ENCODE measurements at regions not wholly inside any gene's neighbourhood (a gene's known extent, or its start where the extent isn't known, plus 50 kb on each side); places are given as distances from the start of the nearest gene placed in this dataset.

DNA sequence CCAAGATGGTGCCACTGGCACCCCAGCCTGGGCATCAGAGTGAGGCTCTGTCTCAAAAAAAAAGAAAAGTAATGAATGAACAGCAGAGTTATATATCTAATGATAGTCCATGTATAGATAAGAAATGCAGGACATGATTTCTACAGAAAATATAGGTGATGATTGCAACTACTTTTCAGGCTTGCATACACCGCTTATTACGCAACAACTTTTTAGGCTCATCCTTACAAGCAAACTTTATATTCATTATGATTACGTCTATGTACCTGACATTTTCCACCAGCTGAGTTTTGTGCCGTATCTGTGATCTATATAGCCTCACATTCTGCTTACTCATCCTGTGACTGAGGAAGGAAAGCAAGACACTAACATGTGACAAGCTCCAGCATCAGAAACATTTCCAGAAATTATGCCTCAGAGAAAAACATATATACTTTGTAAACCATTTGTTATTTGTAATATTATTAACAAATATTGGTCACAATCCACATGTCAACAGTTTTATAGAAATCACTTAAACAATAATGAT, 906.3 kb downstream of the ZPLD1 start:
- DNase-seq (ENCODE audit: low read depth in 2 of 2): no peak

DNA sequence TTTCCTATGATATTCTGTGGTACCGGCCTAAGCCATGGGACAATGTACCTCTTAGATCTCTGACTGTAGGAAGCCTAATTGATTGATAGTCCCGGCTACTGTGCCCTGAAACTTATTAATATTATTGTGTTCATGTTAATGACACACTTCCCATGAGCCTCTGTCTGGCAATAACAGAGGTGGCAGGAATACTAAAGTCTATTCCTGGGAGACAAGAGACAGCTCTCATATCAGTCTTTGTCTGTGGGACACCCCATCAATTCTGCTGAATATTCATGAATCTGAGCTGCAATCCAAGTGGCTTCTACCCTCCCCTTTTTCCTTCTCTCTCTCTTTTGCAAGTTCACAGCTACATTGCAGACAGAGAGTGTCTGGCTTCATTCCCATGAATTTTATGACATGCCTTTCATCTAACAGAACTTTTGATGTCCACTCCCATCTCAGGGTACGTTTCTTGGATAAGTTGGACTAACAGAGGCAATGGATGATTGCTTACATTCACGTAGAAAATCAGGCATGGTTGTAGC, 907.5 kb downstream of the ZPLD1 start:
- no peak for DNase-seq (ENCODE audit: low read depth in 2 of 2)

DNA sequence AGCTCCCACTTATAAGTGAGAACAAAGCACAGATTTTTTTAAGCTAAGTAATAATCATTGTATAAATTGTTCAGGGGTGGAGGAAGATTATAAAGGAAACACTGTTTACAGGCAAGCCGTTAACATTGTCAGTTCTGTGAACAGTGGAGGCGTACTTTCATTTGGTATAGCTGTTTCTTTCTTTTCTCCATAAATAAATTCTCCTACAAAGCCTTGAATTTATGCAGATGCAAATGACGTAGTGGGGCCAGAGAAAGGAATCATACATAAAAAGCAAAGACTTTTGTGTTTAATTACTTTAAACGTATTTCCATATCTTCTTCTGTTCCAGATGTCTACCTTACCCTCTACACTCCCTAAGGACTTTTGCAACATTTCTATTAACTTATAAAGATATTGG, 914.9 kb downstream of the ZPLD1 start:
- no peak for DNase-seq (ENCODE audit: low read depth in 2 of 2)

DNA sequence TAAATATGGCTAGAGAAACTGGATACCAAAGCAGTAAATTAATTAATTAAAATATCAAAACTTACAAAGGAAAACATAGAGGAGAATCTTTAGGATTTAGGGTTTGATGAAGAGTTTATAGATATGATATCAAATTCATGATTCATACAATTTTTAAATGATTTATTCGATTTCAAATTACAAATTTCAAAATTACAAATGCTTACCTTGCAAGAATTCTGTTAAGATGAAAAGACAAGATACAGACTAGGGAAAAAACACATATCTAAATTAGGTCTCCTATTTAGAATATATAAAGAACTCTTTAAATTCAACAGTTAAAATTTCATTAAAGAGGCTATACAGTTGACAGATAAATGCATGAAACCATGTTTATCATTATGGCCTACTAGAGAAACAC, 930.7 kb downstream of the ZPLD1 start:
- DNase-seq (ENCODE audit: low read depth in 2 of 2): no peak

DNA sequence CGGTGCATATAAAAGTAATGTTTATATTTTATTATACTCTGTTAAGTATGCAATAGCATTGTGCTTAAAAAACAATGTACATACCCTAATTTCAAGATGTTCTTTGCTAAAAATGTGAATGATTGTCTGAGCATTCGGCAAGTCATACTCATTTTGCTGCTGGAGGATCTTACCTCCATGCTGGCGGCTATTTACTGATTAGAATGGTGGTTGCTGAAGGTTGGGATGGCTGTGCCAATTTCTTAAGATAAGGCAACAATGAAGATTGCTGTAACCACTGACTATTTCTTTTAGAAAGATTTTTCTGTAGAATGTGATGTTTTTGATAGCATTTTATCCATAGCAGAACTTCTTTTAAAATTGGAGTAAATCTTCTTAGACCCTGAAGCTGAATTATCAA, 932.7 kb downstream of the ZPLD1 start:
- no peak for DNase-seq (ENCODE audit: low read depth in 2 of 2)

DNA sequence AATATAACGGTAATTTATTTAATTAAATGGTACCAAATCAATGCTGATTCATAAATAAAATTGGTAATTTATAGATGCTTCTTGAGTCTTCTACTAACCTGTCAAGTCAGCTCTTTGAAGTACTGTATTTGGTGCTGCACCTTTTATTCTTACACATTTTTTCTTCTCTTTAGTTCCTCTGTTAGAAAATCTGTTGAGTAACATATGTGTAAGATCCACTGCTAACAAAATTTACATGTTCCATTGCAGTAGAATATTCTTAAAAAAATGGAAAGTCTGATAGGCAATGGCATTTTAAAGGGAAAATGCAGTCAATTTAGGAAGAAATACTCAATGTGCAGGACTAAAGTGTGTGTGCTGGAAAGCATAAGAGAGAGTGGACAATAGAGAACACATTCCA, 936.6 kb downstream of the ZPLD1 start:
- no peak for DNase-seq (ENCODE audit: low read depth in 2 of 2)

DNA sequence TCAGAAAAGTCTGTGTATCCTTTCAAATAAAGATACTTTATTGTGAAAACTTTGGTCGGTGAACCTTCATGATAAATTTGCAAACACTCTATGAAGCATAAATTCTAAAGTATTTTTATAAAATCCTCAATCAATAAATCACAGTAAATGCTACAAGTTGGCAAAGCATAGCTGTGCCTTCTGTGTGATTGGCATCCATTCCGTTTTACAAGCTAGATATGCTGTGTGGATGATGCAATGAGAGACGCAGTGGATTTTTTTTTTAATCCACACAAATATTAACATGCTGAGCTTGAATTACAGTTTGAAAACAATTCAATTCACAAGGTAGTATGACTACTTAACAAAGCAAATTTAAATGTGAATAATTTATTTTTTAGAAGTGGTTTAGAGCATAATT, 937.2 kb downstream of the ZPLD1 start:
- no peak for DNase-seq (ENCODE audit: low read depth in 2 of 2)

DNA sequence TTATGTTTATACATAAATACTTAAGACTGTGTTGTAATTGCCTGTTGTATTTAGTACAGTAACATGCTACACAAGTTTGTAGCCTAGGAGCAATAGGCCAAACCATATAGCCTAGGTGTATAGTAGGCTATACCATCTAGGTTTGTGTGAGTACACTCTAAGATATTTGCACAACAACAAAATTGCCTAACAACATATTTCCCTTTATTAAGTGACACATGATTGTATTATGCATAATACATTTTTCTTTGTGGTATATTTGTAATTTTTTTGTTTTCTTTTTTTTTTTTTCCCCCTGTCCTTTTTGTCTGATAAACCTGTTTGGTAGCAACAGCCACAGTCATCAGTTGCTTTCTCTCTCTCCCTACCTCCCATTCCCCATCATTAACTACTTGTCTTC, 945.6 kb downstream of the ZPLD1 start:
- DNase-seq (ENCODE audit: low read depth in 2 of 2): no peak

DNA sequence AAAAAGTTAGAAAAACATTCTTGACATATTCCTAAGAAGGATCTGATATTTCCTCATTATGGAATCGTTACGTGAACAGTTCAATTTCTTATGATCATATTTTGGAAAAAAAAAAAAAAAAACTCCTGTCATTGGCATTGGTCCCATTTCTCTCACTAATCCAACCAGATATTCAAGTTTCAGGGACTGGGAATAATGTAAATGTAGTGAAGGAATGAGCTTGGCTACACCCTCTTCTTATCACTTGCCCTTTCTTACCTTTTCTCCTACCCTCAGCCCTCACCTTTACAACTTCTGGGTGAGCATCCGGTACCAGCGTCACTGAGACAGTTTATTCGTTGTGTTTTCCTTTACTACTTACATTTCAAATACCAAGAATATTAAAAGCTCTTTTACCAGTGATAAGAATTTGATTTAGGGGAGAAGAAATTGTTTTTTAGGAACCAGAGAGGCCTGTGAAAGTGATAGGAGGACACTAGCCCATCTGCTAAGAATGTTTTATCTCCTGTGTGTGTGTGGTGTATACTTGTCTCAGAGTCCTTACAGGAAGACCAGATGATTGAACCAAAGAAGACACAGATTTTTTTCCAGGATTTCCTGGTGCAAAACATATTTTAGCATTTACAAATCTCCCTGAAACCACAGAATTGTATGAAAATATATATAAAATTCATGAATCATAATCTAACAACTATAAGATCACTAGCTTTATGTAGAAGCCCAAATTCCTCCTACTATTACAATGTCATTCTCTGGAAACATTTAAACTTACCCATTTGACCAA, 946.7 kb downstream of the ZPLD1 start:
- DNase-seq (ENCODE audit: low read depth in 2 of 2): no peak

DNA sequence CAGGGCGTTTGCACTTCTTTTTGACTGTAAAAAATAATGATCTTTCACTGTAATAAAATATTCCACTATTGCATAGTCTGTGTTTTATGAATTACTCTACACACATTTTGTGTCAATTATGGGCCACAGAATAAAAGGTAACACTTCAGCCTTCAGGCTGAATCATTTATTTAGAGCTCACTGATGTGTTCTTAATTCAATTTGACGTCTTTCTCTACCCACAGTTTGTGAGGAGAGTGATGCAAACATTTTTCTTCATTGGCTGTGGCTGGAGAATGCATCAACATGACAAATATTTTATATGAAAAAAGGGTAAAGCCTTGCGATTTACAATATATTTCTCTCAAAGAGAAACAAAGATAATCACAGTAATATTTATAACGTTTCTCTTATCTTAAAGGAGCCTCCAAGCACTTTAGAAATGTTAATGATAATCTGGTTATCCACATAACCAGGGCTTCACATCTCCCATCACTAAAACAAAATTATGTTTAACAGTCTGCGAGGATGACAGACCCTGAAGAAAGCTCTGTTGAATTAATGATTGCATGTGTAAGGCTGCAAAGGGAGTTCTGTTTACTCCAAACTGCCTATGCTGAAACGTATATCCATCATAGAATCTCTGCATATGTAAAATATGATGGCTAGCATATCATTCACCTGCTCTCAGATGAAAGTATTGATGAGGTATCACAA, 951.3 kb downstream of the ZPLD1 start:
- DNase-seq (ENCODE audit: low read depth in 2 of 2): no peak

DNA sequence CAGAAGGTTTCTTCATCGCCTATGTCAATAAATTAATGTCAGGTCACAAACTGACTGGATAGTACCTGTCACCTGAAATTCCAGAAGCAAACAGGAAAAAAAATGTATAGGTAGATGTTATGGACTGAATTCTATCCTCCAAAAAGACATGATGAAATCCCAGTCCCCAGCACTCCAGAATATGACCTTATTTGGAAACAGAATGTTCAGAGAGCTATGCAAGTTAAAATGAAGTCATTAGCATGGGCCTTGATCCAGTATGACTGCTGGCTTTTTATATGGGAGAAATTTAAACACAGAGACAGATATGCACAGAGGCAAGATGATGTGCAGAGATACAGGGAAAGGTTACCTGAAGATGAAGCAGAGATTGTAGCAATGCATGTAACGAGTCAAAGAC, 953.4 kb downstream of the ZPLD1 start:
- no peak for DNase-seq (ENCODE audit: low read depth in 2 of 2)

DNA sequence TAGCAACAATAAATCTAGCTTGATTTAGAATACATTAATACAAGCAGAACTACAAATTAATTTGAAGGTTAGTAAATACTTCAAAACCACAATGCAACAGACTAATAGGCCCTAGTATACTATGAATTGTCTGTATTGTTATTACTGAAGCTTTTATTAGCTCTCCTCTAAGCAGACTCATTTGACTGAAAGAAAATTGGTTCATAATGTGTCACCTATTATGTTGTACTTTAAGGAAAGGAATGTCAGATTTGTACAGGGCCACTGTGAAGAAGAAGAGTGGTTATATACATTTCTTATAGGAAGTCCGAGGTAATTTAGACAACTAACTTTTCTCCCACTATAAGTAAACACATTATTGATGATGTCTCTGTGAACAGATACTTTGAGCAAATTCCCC, 954.5 kb downstream of the ZPLD1 start:
- DNase-seq (ENCODE audit: low read depth in 2 of 2): no peak

DNA sequence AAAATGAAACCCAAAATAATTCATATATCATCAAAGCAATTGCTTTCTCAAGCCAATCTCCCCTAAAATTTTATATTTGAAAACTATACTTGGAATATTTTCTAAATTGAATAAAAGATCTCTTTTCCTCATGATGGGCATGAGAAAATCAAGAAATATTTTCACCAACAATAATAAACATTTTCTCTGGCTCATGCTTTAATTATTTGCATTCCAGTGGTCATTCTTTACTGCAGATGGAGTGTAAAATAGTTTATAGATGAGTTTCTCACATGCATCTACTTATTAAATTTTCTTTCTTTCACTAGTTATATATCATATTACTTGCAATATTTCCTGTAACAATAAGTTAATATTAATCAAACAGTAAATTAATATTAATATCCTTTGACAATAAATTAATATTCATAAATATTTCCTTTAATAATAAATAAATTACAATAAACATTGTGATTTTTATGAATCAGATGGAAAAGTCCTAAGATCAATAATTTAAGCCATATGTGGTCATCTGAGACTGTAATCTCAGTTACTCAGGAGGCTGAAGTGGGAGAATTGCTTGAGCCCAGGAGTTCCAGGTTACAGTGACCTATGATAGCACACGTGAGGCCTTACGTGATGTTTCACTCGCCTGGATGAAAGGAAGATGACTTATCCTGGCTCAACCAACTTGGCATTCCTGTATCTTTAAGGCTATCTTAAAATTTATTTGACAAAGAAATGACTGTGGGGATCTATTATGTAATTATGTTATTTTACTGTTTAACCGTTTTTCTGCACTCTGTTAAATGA, 958.8 kb downstream of the ZPLD1 start:
- no peak for DNase-seq (ENCODE audit: low read depth in 2 of 2)

DNA sequence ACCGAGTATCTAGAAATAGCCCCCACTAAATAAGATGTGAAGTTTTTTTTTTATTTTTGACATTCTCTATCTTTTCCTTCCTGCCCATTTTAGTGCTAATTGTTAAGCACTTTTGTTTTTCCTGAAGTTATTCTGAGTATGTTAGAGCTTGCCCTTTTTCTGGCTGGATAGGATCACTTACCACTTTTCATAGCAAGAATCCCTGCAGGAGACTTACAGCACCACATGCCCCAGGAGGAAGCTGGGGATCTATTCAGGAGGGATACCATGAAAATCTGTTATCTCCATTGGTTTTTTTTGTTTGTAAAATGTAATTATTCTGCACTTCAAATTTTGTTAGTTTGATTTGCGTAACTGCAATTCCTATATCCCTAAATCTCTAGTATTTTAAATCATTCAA, 968.4 kb downstream of the ZPLD1 start:
- no peak for DNase-seq (ENCODE audit: low read depth in 2 of 2)

DNA sequence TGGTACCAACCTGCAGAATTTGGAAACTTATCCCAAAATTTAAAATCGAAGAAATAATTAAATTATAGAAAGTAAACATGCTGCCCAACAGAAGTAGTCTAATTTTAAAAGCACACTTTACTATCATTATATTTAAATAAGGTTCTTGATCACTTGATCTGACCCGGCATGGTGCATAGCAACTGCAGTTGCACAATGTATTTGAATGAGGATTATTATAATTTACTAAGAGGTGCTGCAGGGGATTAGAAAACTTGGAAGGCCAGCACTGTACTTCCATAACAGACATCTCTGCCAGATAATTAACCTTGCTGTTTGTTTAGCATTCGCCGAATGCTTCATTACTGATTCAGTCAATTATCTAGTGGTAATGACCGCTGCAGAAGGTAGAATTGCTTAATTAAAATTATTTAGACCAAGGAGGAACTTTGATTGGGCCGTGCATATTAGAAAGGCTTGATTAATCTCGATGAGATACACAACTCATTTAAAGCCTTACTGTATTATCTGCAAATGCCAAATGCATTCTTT, 971.6 kb downstream of the ZPLD1 start:
- DNase-seq (ENCODE audit: low read depth in 2 of 2): no peak

DNA sequence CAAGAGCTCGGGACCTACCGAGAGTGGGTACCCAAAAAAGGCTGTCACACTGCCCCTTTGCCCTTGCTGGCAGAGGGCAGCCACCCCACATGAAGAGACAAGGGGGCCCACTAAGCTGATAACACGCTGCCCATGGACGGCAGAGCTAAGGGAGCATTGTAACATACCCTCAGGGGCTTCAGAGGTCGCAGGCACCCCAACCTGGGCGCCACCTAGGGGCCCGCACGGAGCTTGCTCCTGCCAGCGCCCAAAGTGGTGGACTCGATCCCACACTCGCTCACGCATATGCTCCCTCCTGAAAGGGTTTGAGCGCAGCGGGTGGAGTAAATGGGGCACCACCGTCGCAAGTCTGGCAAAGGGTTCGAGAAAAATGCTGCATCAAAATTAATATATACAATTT, 975.4 kb downstream of the ZPLD1 start:
- DNase-seq (ENCODE audit: low read depth in 2 of 2): no peak

DNA sequence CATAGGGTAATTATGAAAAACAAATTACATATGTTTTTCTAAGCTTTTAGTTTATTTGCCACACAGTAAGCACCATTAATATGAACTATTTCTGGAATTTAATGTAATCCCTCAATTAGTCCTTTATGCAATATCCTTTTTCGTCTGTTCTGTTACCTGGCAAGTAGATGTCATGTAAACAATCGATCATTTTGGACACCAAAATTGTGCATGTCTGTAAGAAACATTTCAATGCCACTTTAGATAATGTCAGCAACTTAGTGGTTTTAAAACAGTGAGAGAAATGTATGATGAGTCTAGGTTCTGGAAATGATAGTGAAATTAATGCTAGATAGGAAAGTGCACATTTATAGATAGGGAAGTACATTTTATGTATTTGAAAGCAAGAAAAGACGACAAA, 986.6 kb downstream of the ZPLD1 start:
- no peak for DNase-seq (ENCODE audit: low read depth in 2 of 2)

DNA sequence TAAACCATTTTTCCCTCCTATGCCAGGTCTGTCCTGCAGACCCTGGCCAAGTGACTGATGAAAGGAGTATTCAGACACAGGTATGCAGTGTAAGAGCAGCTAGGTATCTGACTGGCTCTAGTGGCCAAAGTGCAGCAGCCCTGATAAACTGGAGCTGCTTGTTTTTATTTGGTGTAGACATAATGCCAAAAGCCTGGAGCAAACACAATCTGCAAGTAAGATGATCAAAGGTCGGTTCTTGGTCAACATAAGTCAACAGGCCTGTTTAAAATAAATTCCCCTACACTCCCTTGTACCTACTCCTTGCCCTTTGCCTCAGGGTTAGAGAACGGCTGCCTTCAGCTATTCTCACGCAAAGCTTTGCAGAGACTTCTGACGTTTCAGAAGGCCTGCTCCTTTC, 1003.1 kb downstream of the ZPLD1 start:
- DNase-seq (ENCODE audit: low read depth in 2 of 2): no peak

DNA sequence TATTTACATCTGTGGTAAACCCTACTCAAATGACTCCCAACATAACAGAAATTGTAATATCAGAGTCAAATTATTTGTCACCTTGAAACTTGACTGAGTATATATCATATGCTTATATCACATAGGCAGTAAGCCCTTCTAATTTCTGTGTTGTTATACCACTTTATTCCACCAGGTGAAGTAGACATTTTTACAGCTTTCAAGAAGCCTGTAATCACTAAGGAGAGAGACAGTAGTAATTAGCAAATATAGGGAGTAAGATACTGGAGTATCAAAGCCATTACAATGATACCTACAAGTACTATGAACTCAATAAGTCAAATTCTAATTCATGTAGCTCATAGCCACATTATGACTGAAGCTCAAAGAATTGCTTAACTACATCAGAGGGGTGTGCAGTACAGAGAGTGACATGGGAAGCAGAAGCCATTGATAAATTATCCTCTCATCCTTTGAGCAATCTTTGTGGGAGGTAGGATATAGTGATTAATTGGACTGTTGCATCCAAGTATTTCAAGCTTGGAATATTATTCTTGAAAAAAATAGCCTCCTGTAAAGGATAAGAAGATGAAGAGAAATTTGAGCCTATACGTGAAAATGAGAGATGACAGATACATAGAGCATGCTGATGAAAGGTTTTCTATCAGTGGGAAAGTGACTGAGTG, 1005.9 kb downstream of the ZPLD1 start:
- no peak for DNase-seq (ENCODE audit: low read depth in 2 of 2)

DNA sequence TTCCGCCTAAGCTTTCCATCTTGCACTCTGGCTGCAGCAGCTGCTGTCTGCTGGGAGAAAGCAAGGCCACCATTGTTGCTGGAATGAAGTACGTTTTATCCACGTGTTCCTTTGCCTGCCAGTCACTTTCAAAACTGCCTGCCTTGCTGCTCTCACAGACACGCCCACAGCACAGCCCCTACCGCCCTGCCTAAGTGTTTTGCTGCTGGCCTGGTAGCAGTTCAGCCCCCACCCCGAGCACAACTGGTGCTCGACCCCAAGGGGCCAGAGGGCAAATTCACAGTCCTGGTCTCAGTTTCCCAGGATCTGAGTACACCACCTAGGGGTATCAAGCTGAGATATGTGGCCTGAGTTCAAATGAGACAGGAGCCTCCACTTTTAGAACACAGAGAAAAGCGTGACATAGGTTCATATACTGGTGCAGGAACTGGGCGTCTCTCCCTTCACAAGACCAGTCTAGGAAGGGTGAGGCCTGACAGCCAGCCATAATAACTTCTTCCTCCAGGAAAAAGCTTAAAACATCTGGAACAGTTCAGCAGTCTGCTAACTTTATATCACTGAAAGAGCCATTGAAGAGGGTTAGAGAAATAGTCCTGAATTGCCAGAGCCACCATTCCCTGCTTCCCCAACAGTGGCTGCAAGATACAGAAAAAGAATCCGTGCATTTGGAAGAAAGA, 1012.3 kb downstream of the ZPLD1 start:
- no peak for DNase-seq (ENCODE audit: low read depth in 2 of 2)

DNA sequence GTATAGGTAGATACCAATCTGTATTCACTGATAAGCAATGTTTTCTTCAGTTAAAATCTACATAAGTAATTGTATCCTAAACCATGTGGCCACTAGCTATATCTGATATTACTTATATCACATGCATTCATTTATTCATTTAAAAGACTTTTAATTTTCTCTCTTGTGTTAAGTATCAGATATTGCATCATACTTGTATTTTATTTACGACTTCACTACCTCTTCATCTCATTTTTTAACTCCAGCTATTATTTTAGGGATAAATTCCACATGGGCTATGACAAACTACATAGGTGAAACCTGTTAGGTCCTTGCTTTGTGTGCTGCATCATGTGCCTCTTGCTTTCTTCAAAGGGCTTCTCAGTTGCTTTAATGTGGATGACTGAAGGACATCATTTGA, 1018.3 kb downstream of the ZPLD1 start:
- no peak for DNase-seq (ENCODE audit: low read depth in 2 of 2)

Data from lung microvascular endothelial cell (primary cell).